ENCODE measurements at regions not wholly inside any gene's neighbourhood (a gene's known extent, or its start where the extent isn't known, plus 50 kb on each side); places are given as distances from the start of the nearest gene placed in this dataset.
A peak's percentile ranks its signal among the peaks of the same experiment; 100 is the strongest.
"Not testable (repeated sequence)": the region's sequence is repeated elsewhere in the genome, so short reads cannot be mapped to it uniquely, and the experiment has no call there.

GRCh38 chr1:234862944-234863515 is 253.1 kb upstream of the IRF2BP2 start:
- H3K27ac Mint-ChIP-seq, result no peak overlapping the region
- DNase-seq (ENCODE audit: low spot score in 2 of 2), result no peak
- H3K9me3 Mint-ChIP-seq, result peaks cover 0 to 16% of the 10 kb centered on the region in 2 donors
- no peak for ATAC-seq
- peaks cover 0 to 32% of the 10 kb centered on the region in 2 donors for H3K36me3 Mint-ChIP-seq

GRCh38 chr1:234862360-234862943 is 252.5 kb upstream of the IRF2BP2 start:
- peaks cover 0 to 32% of the 10 kb centered on the region in 2 donors for H3K36me3 Mint-ChIP-seq
- ATAC-seq (no peak), DNase-seq (ENCODE audit: low spot score in 2 of 2) (no peak)

GRCh38 chr1:234861761-234862160 is 251.8 kb upstream of the IRF2BP2 start:
- H3K27ac Mint-ChIP-seq, result no peak overlapping the region
- peaks cover 0 to 31% of the 10 kb centered on the region in 2 donors for H3K36me3 Mint-ChIP-seq
- peaks cover 0 to 16% of the 10 kb centered on the region in 2 donors for H3K9me3 Mint-ChIP-seq
- ATAC-seq, result no peak
- no peak for DNase-seq (ENCODE audit: low spot score in 2 of 2)

More at GRCh38 chr1:234862360-234862943, 252.5 kb upstream of the IRF2BP2 start:
- Mint-ChIP-seq H3K9me3 (peaks cover 0 to 16% of the 10 kb centered on the region in 2 donors), H3K27ac (no peak overlapping the region)

GRCh38 chr1:234861024-234861620 is 251.1 kb upstream of the IRF2BP2 start:
- Mint-ChIP-seq H3K9me3 (peaks cover 0 to 11% of the 10 kb centered on the region in 2 donors), H3K36me3 (peaks cover 0 to 25% of the 10 kb centered on the region in 2 donors), H3K27ac (no peak overlapping the region)
- ATAC-seq (no peak), DNase-seq (ENCODE audit: low spot score in 2 of 2) (no peak)

GRCh38 chr1:234858722-234859121 is 248.7 kb upstream of the IRF2BP2 start:
- peaks cover 0 to 6% of the 10 kb centered on the region in 2 donors for H3K36me3 Mint-ChIP-seq

GRCh38 chr1:234856845-234857245 is 246.9 kb upstream of the IRF2BP2 start:
- peaks cover 0 to 6% of the 10 kb centered on the region in 2 donors for H3K36me3 Mint-ChIP-seq
- ATAC-seq (no peak), DNase-seq (ENCODE audit: low spot score in 2 of 2) (no peak)
- H3K9me3 Mint-ChIP-seq, result peaks cover 0 to 10% of the 10 kb centered on the region in 2 donors
- no peak overlapping the region for H3K27ac Mint-ChIP-seq

More at GRCh38 chr1:234858722-234859121, 248.7 kb upstream of the IRF2BP2 start:
- peaks cover 0 to 10% of the 10 kb centered on the region in 2 donors for H3K9me3 Mint-ChIP-seq
- DNase-seq (ENCODE audit: low spot score in 2 of 2) (no peak), ATAC-seq (no peak)
- H3K27ac Mint-ChIP-seq, result no peak overlapping the region

GRCh38 chr1:234855851-234856250 is 245.9 kb upstream of the IRF2BP2 start:
- ATAC-seq, result no peak
- H3K9me3 Mint-ChIP-seq, result peaks cover 0 to 10% of the 10 kb centered on the region in 2 donors
- no peak overlapping the region for H3K27ac Mint-ChIP-seq
- DNase-seq (ENCODE audit: low spot score in 2 of 2), result no peak
- no peaks in the 10 kb centered on the region for H3K36me3 Mint-ChIP-seq

- ATAC-seq (no peak), DNase-seq (ENCODE audit: low spot score in 2 of 2) (no peak)
- Mint-ChIP-seq H3K36me3 (no peaks in the 10 kb centered on the region), H3K27ac (no peak overlapping the region), H3K9me3 (peaks cover 0 to 10% of the 10 kb centered on the region in 2 donors)
These were observed 244.7 kb upstream of the IRF2BP2 start for GRCh38 chr1:234854645-234855039.

GRCh38 chr1:234853906-234854644 is 244.1 kb upstream of the IRF2BP2 start:
- peak in 1 of 2 donors; percentile 33 for ATAC-seq
- Mint-ChIP-seq H3K36me3 (no peaks in the 10 kb centered on the region), H3K9me3 (peaks cover 0 to 10% of the 10 kb centered on the region in 2 donors), H3K27ac (no peak overlapping the region)
- no peak for DNase-seq (ENCODE audit: low spot score in 2 of 2)

GRCh38 chr1:234852659-234853058 is 242.7 kb upstream of the IRF2BP2 start:
- no peak for DNase-seq (ENCODE audit: low spot score in 2 of 2)
- Mint-ChIP-seq H3K36me3 (no peaks in the 10 kb centered on the region), H3K9me3 (peaks cover 0 to 10% of the 10 kb centered on the region in 2 donors), H3K27ac (no peak overlapping the region)
- ATAC-seq, result no peak

GRCh38 chr1:234851450-234852438 is 241.8 kb upstream of the IRF2BP2 start:
- no peaks in the 10 kb centered on the region for H3K36me3 Mint-ChIP-seq
- no peak for DNase-seq (ENCODE audit: low spot score in 2 of 2)

GRCh38 chr1:234849832-234850231 is 239.9 kb upstream of the IRF2BP2 start:
- Mint-ChIP-seq H3K36me3 (peaks cover 0 to 5% of the 10 kb centered on the region in 2 donors), H3K27ac (no peak overlapping the region), H3K9me3 (peaks cover 0 to 4% of the 10 kb centered on the region in 2 donors)
- DNase-seq (ENCODE audit: low spot score in 2 of 2) (no peak), ATAC-seq (peak in 1 of 2 donors; percentile 25)

More at GRCh38 chr1:234851450-234852438, 241.8 kb upstream of the IRF2BP2 start:
- H3K27ac Mint-ChIP-seq, result no peak overlapping the region
- H3K9me3 Mint-ChIP-seq, result peaks cover 0 to 10% of the 10 kb centered on the region in 2 donors
- peak; percentile 24 to 42 for ATAC-seq

GRCh38 chr1:234848972-234849649 is 239.1 kb upstream of the IRF2BP2 start:
- Mint-ChIP-seq H3K9me3 (peaks cover 0 to under 1% of the 10 kb centered on the region in 2 donors), H3K27ac (no peak overlapping the region)

GRCh38 chr1:234846813-234847212 is 236.8 kb upstream of the IRF2BP2 start:
- H3K27ac Mint-ChIP-seq; ATAC-seq; H3K36me3 Mint-ChIP-seq; H3K9me3 Mint-ChIP-seq; DNase-seq (ENCODE audit: low spot score in 2 of 2): not testable (repeated sequence)

More at GRCh38 chr1:234848972-234849649, 239.1 kb upstream of the IRF2BP2 start:
- ATAC-seq (no peak), DNase-seq (ENCODE audit: low spot score in 2 of 2) (no peak)
- H3K36me3 Mint-ChIP-seq, result peaks cover 0 to 5% of the 10 kb centered on the region in 2 donors

GRCh38 chr1:234845836-234846235 is 235.9 kb upstream of the IRF2BP2 start:
- ATAC-seq (no peak), DNase-seq (ENCODE audit: low spot score in 2 of 2) (no peak)
- Mint-ChIP-seq H3K36me3 (peaks cover 0 to 5% of the 10 kb centered on the region in 2 donors), H3K9me3 (no peaks in the 10 kb centered on the region), H3K27ac (peak overlapping the region; percentile 69 to 88)

Measured in activated naive CD4-positive, alpha-beta T cell treated with anti-CD3 and anti-CD28 coated beads, Interleukin-2, amount 50 U/mL, for 72 hours (primary cell).